Heart right ventricle (tissue), 16 donors: ENCODE measurements at regions not wholly inside any gene's neighbourhood (a gene's known extent, or its start where the extent isn't known, plus 50 kb on each side); places are given as distances from the start of the nearest gene placed in this dataset.

Experiments
- ATAC-seq, 8 donors: fragments of 200-7000 bp; cut with Tn5 transposase; one replicate each; pipeline ENCODE4 v1.9.1; 2020; ENCODE audit warnings: mild to moderate bottlenecking in 8 of 8, moderate library complexity in 8 of 8, moderate number of reproducible peaks in 1 of 8
- DNase-seq, 2 donors: peaks; one replicate each; pipeline ENCODE4 v3.0.0-alpha.2; 2020
- H3K27ac ChIP-seq, 10 donors: fragments of 200-600 bp; sonication (generic) in 2 of 10; one replicate each; pipeline versions ENCODE4 v1.5.0 to v1.8.0; 2020 to 2022; ENCODE audit warnings: mild to moderate bottlenecking in 3 of 10
- H3K27me3 ChIP-seq, 7 donors: fragments of 200-600 bp; one replicate each; pipeline ENCODE4 v1.8.0; 2021 to 2022; ENCODE audit warnings: mild to moderate bottlenecking in 2 of 7
- H3K36me3 ChIP-seq, 9 donors: fragments of 200-600 bp; sonication (generic) in 1 of 9; one replicate each; pipeline versions ENCODE4 v1.5.0 to v1.8.0; 2020 to 2022; ENCODE audit warnings: mild to moderate bottlenecking in 2 of 9
- H3K4me1 ChIP-seq, 9 donors: fragments of 200-600 bp; sonication (generic) in 1 of 9; one replicate each; pipeline versions ENCODE4 v1.5.0 to v1.8.0; 2020 to 2022; ENCODE audit warnings: mild to moderate bottlenecking in 4 of 9
- H3K4me3 ChIP-seq, 10 donors: fragments of 200-600 bp; sonication (generic) in 2 of 10; one replicate each; pipeline versions ENCODE4 v1.5.0 to v1.8.0; 2020 to 2022; ENCODE audit warnings: mild to moderate bottlenecking in 7 of 10, moderate library complexity in 2 of 10
- H3K9me3 ChIP-seq, 11 donors: fragments of 200-600 bp in 10 of 11; sonication (generic) in 2 of 11; one replicate each; pipeline versions ENCODE4 v1.5.0 to v1.8.0; 2013 to 2022; ENCODE audit warnings: mild to moderate bottlenecking in 2 of 11, control low read depth in 1 of 11, moderate library complexity in 1 of 11
- WGBS, 2 donors: extraction: QIAGEN DNeasy Blood & Tissue Kit; methylation state at CpG; one replicate each; pipeline ENCODE4 v1.1.7; 2013; ENCODE audit warnings: inconsistent platforms in 1 of 2; 5-methylcytosine and 5-hydroxymethylcytosine counted together
- intact Hi-C, 10 donors: fragments of 100-400 bp; cut with DNase I; formaldehyde crosslinking; loops; one replicate each; pipeline versions ENCODE4 v1.11.1 to v1.14.2; 2022
- TF ChIP-seq, protein P1 (sequence below), 9 donors: fragments of 200-600 bp; sonication (generic) in 2 of 9; IDR thresholded peaks; one replicate each; pipeline versions ENCODE4 v1.5.0 to v1.8.0; 2021 to 2022; ENCODE audit warnings: antibody characterized with exemption in 9 of 9, mild to moderate bottlenecking in 5 of 9, moderate library complexity in 1 of 9
- donor health status: Arrhythmogenic right ventricular cardiomyopathy.
- donor health status: ischemic (EF 13 %, LVEDD 7.1; RV severe dilation, severe dysfunction).
- donor health status: healthy with polysubstance abuse.
- donor health status: DM: no; HTN: yes; CAD: no.
- donor health status: DM: no; HTN: no; CAD: no.
- donor health status: ischemic (EF 25% LVEDD 6.9; RV normal size, moderate dysfunction).
- donor health status: ischemic (EF 25% LVEDD 5.7; RV mildly dilated, moderate dysfunction).
- donor health status: healthy.
- donor health status: DM: yes; HTN: yes; CAD: no.
- donor health status: Ischemic cardiomyopathy.
- donor health status: ischemic (EF 35%, LVEDD 5.7; RV mildly dilated, moderate dysfunction).
- donor health status: nonischemic (EF 11% LVEDD 7.7; RV severe dilation, severe dysfunction).
- donor health status: DM: yes; HTN: yes; CAD: no.
- donor health status: PGD.
- donor health status: ischemic (EF 29% LVEDD 5.4; RV normal size, mild dysfunction).
- donor health status: nonischemic (EF 23%, LVEDD 6.1; RV moderate dilation, normal function).

- 84 to 86% methylated on average over 16 of the region's 16 CpGs for WGBS, 2 donors
Observed at GRCh38 chr19:31717269-31717923, 368.2 kb upstream of the TSHZ3 start.

GRCh38 chr19:31718032-31718431, 368.8 kb upstream of the TSHZ3 start:
- no peak overlapping the region for H3K4me3 ChIP-seq
- ATAC-seq: no peak
- H3K36me3 ChIP-seq: no peaks in the 10 kb centered on the region
- peaks cover 0 to 10% (median 0%) of the 10 kb centered on the region in 7 donors for H3K27me3 ChIP-seq
- H3K9me3 ChIP-seq: peaks cover 0 to 10% (median 0%) of the 10 kb centered on the region in 11 donors
- H3K27ac ChIP-seq: no peak overlapping the region
- TF ChIP-seq, protein P1, sequence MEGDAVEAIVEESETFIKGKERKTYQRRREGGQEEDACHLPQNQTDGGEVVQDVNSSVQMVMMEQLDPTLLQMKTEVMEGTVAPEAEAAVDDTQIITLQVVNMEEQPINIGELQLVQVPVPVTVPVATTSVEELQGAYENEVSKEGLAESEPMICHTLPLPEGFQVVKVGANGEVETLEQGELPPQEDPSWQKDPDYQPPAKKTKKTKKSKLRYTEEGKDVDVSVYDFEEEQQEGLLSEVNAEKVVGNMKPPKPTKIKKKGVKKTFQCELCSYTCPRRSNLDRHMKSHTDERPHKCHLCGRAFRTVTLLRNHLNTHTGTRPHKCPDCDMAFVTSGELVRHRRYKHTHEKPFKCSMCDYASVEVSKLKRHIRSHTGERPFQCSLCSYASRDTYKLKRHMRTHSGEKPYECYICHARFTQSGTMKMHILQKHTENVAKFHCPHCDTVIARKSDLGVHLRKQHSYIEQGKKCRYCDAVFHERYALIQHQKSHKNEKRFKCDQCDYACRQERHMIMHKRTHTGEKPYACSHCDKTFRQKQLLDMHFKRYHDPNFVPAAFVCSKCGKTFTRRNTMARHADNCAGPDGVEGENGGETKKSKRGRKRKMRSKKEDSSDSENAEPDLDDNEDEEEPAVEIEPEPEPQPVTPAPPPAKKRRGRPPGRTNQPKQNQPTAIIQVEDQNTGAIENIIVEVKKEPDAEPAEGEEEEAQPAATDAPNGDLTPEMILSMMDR (IDR thresholded peaks at IDR 0.05): no peak
- DNase-seq: no peak
- H3K4me1 ChIP-seq: no peaks in the 10 kb centered on the region
- intact Hi-C loops: no loop called here
- WGBS, 2 donors: 63 to 68% methylated on average over 6 of the region's 6 CpGs

More at GRCh38 chr19:31717269-31717923, 368.2 kb upstream of the TSHZ3 start:
- no peak for DNase-seq
- Histone ChIP-seq H3K27ac (no peak overlapping the region), H3K36me3 (no peaks in the 10 kb centered on the region), H3K4me3 (no peak overlapping the region), H3K9me3 (peaks cover 0 to 16% (median 0%) of the 10 kb centered on the region in 11 donors), H3K27me3 (peaks cover 0 to 9% (median 0%) of the 10 kb centered on the region in 7 donors), H3K4me1 (no peaks in the 10 kb centered on the region)
- TF ChIP-seq, protein P1 (IDR thresholded peaks at IDR 0.05): no peak
- intact Hi-C loops: no loop called here
- ATAC-seq: no peak

DNA sequence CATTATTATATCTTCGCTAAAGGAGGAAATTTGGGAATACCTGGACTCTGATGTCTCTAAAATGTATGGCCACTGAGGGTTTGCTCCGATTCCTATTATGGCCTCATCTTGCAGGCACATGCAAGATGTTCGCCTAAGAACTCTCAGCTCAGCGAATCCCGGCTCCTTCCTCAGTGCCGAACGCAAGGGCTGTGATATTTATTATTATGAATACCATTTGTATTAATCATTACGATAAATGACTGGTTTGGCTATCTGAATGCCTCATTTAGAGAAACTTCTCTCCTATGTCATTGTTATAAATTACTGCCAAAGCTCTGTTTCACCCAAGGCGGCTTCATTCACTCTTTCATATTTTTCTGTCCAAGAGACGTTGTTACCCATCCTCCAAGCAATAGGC, 369.7 kb upstream of the TSHZ3 start:
- H3K9me3 ChIP-seq: peaks cover 0 to 1% (median 0%) of the 10 kb centered on the region in 11 donors
- ATAC-seq (no peak), DNase-seq (no peak)
- H3K27me3 ChIP-seq: peaks cover 0 to 10% (median 0%) of the 10 kb centered on the region in 7 donors
- no peaks in the 10 kb centered on the region for H3K36me3 ChIP-seq
- WGBS, 2 donors: 89 to 91% methylated on average over 10 of the region's 10 CpGs
- H3K4me1 ChIP-seq: no peaks in the 10 kb centered on the region
- H3K4me3 ChIP-seq: no peak overlapping the region
- TF ChIP-seq, protein P1 (IDR thresholded peaks at IDR 0.05): no peak
- H3K27ac ChIP-seq: no peak overlapping the region
- intact Hi-C loops: no loop called here

- no peak overlapping the region for H3K27ac ChIP-seq
- WGBS, 2 donors: 60 to 72% methylated on average over 1 of the region's 1 CpG
- H3K4me3 ChIP-seq: no peak overlapping the region
- H3K36me3 ChIP-seq: no peaks in the 10 kb centered on the region
- H3K9me3 ChIP-seq: no peaks in the 10 kb centered on the region
- no peak for ATAC-seq
- no peak for DNase-seq
- H3K4me1 ChIP-seq: no peaks in the 10 kb centered on the region
- TF ChIP-seq, protein P1 (IDR thresholded peaks at IDR 0.05): no peak
- intact Hi-C loops: no loop called here
- peaks cover 0 to 10% (median 0%) of the 10 kb centered on the region in 7 donors for H3K27me3 ChIP-seq
Observed at GRCh38 chr19:31723101-31723500, 373.9 kb upstream of the TSHZ3 start.
